Gastrocnemius medialis (tissue), 4 donors: ENCODE measurements at regions not wholly inside any gene's neighbourhood (a gene's known extent, or its start where the extent isn't known, plus 50 kb on each side); places are given as distances from the start of the nearest gene placed in this dataset.
"Not testable (repeated sequence)": the region's sequence is repeated elsewhere in the genome, so short reads cannot be mapped to it uniquely, and the experiment has no call there.

Experiments
- POLR2A ChIP-seq, 2 donors: fragments of 450-650 bp; IDR thresholded peaks; one replicate each; pipeline ENCODE4 v1.6.1; 2017; ENCODE audit warnings: antibody characterized with exemption in 2 of 2, mild to moderate bottlenecking in 2 of 2, moderate library complexity in 2 of 2
- TF ChIP-seq, protein P1 (sequence below), 5 experiments: fragments of 450-650 bp in 3 of 5; fragments of 200-600 bp in 2 of 5; sonication (generic) in 2 of 5; IDR thresholded peaks in 4 of 5; conservative IDR thresholded peaks in 1 of 5; 1 replicate in 4 of 5; 2 replicates in 1 of 5; pipeline ENCODE4 v1.5.1; 2016 to 2019; ENCODE audit warnings: antibody characterized with exemption in 5 of 5, mild to moderate bottlenecking in 3 of 5, moderate library complexity in 3 of 5

DNA sequence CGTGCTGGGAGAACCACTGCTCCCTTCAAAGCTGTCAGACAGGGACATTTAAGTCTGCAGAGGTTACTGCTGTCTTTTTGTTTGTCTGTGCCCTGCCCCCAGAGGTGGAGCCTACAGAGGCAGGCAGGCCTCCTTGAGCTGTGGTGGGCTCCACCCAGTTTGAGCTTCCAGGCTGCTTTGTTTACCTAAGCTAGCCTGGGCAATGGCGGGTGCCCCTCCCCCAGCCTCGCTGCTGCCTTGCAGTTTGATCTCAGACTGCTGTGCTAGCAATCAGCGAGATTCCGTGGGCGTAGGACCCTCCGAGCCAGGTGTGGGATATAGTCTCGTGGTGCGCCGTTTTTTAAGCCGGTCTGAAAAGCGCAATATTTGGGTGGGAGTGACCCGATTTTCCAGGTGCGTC lies 572.6 kb downstream of the RFPL4B start:
- TF ChIP-seq, protein P1, sequence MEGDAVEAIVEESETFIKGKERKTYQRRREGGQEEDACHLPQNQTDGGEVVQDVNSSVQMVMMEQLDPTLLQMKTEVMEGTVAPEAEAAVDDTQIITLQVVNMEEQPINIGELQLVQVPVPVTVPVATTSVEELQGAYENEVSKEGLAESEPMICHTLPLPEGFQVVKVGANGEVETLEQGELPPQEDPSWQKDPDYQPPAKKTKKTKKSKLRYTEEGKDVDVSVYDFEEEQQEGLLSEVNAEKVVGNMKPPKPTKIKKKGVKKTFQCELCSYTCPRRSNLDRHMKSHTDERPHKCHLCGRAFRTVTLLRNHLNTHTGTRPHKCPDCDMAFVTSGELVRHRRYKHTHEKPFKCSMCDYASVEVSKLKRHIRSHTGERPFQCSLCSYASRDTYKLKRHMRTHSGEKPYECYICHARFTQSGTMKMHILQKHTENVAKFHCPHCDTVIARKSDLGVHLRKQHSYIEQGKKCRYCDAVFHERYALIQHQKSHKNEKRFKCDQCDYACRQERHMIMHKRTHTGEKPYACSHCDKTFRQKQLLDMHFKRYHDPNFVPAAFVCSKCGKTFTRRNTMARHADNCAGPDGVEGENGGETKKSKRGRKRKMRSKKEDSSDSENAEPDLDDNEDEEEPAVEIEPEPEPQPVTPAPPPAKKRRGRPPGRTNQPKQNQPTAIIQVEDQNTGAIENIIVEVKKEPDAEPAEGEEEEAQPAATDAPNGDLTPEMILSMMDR (IDR thresholded peaks at IDR 0.05 in 4 of 5, conservative IDR thresholded peaks at IDR 0.05 in 1 of 5), result not testable (repeated sequence)
- TF ChIP-seq POLR2A (IDR thresholded peaks at IDR 0.05), result not testable (repeated sequence)
